HPDE6-E6E7 (cell line): ENCODE measurements at regions not wholly inside any gene's neighbourhood (a gene's known extent, or its start where the extent isn't known, plus 50 kb on each side); places are given as distances from the start of the nearest gene placed in this dataset.
"Not testable (repeated sequence)": the region's sequence is repeated elsewhere in the genome, so short reads cannot be mapped to it uniquely, and the experiment has no call there.

Experiments
- DNase-seq: peaks from one replicate; pipeline ENCODE4 v3.0.0; 2011; ENCODE audit warnings: missing footprints; ENCODE audit errors: extremely low spot score

DNA sequence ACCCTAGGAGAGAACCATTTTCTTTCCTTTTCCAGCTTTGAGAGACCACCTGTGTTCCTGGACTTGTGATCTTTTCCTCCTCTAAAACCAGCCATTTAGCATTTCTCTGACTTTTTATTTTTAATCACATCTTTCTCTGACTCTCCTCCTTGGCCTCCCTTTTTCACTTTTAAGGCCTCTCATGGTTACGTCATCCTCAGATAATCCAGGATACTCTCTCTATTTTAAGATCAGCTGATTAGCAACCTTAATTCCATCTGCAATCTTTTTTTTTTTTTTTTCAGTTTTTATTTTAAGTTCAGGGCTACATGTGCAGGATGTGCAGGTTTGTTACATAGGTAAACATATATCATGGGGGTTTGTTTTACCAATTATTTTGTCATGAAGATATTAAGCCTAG is 54.0 kb downstream of the RFPL4B start:
- DNase-seq: no peak

DNA sequence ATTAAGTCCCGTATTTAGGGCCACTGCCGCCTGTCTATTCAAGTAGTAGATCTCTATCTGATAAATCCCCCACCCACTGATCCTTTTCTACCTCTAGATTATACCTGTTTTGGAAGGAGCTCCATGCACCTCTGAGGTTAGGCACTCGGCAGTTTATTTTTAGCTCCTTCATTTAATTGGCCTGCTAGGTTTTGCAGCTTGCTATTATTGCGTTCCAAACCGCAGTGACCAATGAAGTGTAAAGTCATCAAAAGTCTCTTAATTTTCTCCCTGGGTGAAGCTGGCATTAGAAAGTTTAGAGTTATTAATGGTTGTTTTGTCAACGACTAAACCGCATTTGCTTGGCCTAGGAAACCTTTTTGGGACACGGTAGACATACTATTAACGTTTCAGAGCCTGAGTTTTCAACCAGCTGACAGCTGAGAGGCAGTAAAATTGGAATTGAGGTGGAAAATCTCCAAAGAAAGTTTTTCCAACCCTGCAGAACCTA is 60.0 kb downstream of the RFPL4B start:
- no peak for DNase-seq

DNA sequence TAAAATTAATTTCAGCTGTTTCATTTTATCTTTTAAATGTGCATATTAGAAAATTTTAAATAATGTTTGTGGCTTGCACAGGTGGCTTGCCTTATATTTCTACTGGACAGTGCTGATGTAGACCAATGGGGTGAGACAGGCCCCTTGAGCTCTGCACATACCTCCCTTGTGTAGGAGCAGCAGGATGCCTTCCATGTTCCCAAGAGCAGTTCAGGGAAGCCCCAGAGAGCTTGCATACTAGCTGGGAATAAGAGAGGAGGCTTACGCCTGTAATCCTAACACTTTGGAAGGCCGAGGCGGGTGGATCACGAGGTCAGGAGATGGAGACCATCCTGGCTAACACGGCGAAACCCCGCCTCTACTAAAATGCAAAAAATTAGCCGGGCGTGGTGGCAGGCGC is 61.4 kb downstream of the RFPL4B start:
- DNase-seq: no peak

DNA sequence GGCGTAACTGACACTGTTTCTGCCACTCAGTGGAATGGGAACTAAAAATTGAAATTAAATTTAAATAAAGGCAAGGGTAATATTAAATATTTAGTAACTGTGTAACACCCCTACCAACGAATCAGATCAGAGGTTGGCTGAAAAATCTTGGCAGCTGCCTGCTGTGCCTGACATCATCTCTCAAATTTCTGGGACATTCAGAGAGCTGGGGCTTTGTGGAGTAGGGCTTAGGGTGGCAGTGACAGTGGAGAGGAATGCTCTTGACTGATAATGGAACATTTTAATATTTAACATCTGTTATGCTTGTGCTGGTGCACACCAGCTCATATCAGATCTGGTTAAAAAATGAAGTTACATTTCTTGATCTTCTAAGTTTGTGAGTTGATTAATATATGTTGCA is 62.2 kb downstream of the RFPL4B start:
- DNase-seq: no peak

DNA sequence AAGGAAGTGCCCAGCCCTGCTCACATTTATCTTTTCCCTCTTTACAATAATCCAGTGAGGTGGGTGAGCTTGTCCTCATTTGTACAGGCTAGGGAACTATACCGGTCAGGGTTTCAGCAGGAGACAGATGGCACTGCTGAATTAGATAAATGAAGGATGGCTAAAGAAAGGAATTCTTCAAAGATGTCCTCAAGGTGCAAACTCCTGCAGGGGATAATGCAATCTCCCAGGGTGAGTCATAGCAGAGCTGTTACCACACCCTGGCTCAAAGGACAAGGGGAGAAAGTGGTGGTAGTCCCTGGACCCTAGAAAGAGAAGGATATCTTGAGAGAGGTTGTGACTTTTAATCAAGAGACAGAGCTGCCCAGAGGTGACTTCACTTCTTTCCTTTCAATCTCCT is 66.7 kb downstream of the RFPL4B start:
- peak; percentile 27 for DNase-seq

DNA sequence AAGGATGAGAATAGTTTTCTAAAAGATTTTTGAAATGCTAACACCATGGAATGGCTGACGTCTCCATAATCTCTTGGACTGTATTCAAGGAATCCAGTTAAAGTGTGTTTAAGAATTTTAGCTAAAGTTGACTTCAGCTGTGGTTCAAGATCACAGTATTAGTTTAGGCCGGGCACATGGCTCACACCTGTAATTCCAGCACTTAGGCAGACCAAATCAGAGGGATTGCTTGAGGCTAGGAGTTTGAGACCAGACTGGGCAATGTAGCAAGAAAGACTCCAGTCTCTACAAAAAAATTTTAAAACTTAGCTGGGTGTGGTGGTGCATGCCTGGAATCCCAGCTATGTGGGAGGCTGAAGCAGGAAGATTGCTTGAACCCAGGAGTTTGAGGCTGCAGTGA is 68.2 kb downstream of the RFPL4B start:
- no peak for DNase-seq

DNA sequence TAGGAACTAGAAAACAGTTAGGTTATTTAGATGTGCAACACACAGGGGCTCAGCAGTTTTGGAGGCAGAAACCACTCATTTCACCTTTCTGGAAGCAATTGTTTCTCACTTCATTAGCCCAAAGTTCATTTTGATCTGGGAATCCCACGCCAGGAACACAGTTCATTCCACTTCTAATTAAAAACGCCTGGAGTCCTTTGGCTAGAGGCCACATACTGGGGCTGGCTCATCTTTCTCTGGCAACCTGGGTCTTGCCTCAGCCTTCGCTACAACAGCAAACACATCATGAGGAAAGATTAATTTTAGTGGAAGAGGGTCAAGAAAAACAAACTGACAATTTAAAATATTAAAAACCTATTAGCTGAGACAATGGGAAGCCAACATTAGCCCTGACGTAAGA is 69.7 kb downstream of the RFPL4B start:
- no peak for DNase-seq

DNA sequence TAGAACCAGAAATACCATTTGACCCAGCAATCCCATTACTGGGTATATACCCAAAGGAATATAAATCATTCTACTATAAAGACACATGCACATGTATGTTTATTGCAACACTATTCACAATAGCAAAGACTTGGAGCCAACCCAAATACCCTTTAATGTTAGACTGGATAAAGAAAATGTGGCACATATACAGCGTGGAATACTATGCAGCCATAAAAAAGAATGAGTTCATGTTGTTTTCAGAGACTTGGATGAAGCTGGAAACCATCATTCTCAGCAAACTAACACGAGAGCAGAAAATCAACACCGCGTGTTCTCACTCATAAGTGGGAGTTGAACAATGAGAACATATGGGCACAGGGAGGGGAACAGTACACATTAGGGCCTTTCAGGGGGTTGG is 79.9 kb downstream of the RFPL4B start:
- not testable (repeated sequence) for DNase-seq

DNA sequence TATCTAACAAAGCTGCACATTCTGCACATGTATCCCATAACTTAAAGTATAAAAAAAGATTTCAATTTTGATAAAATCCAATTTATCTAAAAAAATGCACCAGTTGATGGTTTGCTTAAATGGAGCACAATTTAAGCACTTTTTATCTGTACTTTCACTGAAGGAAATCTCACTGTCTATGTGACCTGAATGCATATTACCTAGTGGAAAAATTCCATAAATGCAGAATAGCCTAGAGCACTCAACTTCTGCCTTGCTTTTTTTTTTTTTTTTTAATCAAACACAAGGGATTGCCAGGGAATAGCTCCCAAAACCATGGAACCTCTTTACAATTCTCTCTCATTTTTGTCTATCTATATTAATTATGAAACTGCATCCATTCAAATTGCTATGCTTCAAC is 80.4 kb downstream of the RFPL4B start:
- DNase-seq: no peak

DNA sequence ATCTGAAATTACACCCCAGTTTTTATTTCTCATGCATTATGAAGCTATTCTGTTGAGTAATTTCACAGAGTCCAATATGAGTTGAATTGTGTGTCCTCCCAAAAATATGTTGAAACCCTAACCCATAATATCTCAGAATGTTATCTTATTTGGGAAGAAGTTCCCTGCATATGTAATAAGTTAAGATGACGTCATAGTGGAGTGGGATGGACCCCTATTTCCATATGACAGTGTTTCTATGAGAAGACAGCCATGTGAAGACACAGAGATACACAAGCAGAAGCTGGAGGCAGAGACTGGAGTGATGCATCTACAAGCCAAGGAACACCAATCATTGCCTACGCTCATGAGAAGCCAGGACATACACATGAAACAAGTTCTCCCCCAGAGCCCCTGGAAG is 81.3 kb downstream of the RFPL4B start:
- no peak for DNase-seq

DNA sequence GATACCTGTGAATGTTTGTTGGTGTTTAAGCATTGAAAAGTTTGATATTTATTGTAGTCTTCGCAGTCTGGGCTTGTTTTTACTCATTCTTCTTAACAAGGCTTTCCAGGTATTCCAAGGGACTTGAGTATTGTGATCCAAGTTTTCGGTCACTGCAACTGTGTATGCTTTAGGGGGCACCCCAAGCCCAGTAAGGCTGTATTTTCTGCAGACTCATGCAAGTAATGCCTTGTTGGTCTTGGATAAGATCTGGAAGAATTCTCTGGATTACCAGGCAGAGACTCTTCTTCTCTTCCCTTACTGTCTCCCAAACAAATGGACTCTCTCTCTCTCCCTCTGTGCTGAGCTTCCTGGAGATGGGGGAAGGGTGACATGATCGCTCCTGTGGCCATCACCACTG is 82.1 kb downstream of the RFPL4B start:
- DNase-seq: no peak

DNA sequence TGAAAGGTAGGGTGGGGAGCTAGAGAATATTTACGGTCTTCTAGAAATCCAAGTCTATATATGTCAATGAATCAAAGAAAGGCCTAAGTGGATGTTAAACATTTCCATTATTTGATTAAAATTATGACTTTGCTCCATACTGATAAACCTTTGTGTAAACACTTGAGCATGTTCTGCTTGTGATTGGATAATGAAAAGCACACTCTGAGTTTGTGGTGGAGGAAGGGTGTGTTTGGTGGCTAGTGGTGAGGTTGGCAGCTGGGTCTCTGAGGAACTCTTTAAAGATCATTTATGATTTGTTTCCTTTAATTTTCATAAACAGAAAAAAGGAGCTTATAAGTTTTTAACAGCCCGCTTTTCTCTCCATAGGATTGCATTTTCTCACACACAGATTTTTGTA is 84.7 kb downstream of the RFPL4B start:
- no peak for DNase-seq

DNA sequence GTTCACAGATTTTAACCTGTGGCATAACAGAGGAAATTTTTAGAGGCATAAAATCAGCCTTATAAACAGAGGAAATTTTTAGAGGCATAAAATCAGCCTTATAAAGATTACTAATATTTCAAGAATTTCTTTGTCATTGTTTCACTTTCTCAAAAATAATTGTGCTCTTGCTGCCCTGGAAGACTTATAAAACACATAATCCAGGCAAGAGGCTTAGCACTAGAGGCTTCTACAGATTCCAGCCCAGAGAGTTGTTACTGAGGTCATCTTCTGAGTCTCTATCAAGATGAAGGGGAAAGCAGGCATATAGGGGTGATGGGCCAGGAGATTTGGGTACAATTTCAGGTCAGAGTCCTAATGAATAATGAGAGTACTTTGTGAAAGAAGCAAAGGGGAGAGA is 85.7 kb downstream of the RFPL4B start:
- no peak for DNase-seq

DNA sequence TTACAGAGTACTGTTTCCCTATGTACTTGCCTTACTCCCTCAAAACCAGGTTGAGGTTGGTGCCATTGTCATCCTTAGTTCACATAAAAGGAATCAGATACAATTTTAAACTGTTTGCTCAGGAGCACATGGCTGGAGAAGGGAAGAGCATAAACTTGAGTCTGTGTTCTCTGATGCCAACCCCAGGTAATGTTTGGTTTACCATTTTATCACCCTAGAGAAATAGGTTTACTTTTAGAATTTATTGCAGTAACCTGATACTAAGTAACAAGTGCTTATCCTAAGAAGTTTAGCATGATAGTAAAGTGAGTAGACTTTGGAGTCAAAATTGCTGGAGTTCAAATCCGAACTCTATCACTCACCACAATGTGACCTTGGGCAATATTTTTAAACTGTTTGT is 86.3 kb downstream of the RFPL4B start:
- DNase-seq: no peak

DNA sequence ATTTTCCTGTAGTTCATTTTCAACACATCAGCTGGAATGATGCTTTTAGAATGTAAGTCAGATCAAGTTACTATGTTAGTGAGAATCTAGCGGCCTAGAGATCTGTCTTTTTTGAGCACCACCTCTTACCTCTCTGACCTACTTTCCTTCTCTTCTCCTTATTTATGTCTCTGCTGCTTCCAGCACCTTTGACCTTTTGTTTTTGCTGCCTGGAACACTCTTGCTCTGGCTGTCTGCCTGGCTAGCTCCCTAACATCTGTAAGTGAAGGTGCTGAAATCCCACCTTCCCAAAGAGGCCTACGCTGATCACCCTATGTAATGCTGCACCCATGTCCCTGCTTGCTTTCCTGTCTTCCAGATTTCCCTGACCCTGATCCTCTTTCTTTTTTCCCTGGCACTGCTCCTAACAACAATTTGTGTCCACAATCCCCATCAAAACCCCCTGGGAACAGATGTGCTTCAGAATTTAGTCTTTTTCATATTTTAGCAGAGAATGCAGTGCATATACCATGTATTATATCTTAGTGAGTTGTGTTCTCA is 87.8 kb downstream of the RFPL4B start:
- no peak for DNase-seq

DNA sequence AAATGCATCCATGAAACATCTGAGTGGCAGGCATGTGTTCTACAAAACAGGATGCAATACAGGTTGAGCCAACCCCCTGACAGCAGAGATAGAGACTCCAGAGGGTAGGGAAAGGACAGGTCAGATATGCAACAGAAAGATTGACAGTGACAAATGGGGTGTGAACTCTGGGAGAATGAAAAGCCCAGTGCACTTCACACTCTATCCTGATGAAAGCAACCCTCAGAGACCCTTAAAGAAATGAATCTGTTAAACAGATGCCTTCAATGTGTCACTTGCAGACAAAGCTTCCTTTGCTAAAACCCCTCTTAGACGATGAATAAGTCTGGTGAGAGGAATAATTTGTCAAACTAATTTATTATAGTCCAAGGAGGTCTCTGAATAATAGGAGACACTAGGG is 89.9 kb downstream of the RFPL4B start:
- no peak for DNase-seq

DNA sequence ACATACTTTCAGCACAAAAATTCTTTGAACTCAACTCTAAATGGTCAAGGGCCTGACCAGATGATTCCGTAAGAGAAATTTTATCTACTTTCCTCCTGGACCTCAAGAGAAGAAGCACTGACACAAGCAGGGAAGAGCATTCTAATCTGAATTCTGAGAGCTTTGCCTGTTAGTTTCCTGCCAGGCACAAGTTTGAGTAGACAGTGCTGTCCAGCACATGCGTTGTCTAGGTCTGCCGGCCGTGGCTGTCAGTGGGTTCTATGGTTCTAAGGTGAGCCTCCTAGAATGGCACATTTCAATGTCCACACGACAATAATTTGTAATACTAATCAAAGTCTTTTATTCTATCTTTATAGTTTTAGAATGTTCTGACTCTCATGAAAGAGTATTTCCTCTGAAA is 91.9 kb downstream of the RFPL4B start:
- no peak for DNase-seq

DNA sequence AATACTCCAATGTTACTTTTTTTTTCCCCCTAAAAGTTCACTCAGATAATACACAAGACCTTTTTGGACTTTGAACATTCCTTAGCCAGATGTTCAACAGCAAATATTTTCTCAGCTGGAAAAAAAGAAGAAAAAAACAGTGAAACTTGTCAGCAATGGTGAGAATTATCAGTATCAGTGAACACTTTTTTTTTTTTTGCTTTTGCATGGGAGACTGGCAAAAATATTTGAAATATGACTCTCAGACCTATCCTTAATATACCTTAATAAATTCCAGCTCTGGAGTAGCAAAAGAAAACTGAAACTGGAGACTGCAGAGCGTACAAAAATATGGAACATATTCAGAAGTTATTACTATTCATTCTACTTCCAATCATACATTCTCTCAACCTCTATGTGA is 92.3 kb downstream of the RFPL4B start:
- no peak for DNase-seq

DNA sequence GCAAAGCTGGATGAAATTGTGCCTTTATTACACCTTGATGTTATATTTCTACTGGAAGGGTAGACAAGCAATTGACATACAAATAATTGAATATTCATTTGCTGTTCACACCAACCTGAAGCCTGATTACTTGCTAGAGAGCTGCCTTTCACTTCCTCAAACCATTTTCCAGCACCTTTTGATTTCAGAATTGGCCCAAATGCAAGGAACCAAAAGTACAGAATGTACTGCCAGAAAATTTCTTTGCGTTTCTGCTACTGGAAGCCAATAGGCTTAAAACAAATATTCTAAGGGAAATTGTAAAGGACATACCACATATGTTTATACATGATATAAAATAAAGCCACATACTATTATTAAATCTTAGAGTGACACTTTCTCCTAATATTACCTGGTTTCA is 94.5 kb downstream of the RFPL4B start:
- DNase-seq: no peak

DNA sequence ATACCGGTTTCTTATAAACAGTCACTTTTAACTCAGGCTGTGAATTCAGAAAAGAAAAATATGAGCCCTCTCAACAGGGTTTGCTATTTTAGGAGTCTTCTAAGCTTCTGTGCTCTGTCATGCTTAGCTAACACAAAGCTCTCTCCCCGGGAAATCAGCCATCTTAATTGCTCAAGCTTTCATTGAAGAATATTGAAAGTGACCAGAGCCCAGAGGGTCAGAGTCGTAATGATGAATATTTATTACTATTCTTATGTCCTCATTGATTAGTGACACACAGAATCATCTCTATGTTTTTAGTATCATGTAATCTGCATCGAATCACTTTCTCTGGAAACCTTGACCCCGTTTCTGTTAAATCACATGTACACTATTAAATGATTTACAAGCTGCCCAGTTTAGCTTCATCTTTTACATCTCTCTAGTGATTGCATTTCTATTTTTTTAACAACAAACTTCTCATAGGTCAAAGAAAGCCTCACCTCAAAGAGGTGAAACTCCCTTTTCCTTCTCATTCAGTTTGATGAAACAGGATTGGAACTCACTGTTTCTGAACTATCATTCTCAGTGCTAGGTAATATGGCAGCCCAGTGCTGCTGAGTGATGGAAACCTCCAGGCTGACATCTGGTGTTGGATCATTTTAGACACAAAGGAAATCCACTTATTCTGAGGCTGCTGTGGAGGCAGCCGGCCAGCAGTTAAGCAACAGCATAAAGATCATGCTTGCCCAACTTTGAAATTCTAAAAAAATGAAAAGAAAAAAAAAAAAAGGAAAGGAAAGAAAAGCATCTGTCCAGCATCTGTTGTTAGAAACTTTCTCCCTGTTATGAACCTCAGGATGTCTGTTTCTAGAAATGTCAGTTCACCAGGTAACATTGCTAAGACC is 96.3 kb downstream of the RFPL4B start:
- DNase-seq: no peak

DNA sequence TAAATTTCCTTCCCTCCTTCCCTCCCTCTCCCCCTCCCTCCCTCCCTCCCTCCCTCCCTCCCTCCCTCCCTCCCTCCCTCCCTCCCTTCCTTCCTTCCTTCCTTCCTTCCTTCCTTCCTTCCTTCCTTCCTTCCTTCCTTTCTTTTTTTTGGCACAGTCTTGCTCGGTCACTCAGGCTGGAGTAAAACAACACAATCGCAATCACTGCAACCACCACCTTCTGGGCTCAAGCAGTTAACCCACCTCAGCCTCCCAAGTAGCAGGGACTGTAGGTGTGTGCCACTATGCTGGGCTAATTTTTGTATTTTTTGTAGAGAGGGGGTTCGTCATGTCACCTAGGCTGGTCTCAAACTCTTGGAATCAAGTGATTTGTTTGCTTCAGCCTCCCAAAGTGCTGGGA is 101.7 kb downstream of the RFPL4B start:
- DNase-seq: not testable (repeated sequence)

DNA sequence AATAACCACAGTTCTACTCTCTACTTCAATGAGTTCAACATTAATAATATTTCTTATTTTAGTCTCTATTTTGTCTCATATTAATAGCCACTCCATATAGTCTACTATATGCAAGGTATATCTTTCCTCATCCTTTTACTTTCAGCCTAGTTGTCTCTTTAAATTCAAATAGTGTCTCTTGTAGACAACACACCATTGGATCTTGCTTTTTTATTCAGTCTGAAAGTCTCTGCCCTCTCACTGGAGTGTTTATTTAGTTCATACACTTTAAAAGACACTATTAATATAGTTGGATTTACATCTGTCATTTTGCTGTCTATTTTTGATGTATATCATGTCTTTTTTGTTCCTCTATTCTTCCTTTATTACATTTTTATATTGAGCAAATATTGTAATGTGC is 103.5 kb downstream of the RFPL4B start:
- no peak for DNase-seq

DNA sequence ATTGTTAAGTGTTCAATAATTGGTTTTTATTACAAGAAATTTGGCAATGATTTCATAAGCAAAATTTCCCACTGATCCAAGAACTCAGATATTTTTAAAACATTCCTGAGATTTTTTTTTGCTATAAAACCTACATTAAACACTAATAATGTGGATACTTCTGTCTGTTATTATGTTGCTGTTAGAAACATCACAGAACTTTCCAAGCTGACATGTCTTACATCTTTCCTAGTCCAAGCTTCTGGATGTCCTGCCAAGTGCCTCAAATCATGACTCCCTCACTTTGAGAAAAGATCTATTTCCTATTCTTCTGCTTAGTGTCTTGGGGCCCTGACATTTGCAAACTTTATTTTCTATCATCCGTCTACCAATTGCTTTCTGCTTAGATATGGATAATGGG is 110.8 kb downstream of the RFPL4B start:
- DNase-seq: no peak
